AG04450 (cell line): ENCODE measurements at regions not wholly inside any gene's neighbourhood (a gene's known extent, or its start where the extent isn't known, plus 50 kb on each side); places are given as distances from the start of the nearest gene placed in this dataset.
"Not testable (repeated sequence)": the region's sequence is repeated elsewhere in the genome, so short reads cannot be mapped to it uniquely, and the experiment has no call there.

Experiments used
- CTCF ChIA-PET: fragments of 300-600, 350-600 bp; formaldehyde crosslinking; extraction: SDS; loops from one replicate; lab custom pipeline; 2022; ENCODE audit warnings: antibody characterized with exemption, inconsistent platforms; lab: Charles Lee
- POLR2A ChIA-PET: fragments of 350-600 bp; formaldehyde crosslinking; extraction: SDS; loops from one replicate; lab custom pipeline; 2021; ENCODE audit warnings: antibody characterized with exemption, inconsistent platforms; lab: Yijun Ruan, JAX
- DNase-seq: peaks from one replicate; pipeline ENCODE4 v3.0.0-alpha.2; 2011; ENCODE audit warnings: low read depth, low spot score
- H3K27ac ChIP-seq: one replicate; pipeline ENCODE4 v1.5.1; 2012; ENCODE audit warnings: low read depth, low read length, control low read depth
- H3K27me3 ChIP-seq: one replicate; pipeline ENCODE4 v1.6.0; 2012; ENCODE audit warnings: low read length; ENCODE audit not compliant: control insufficient read depth, insufficient read depth
- H3K4me3 ChIP-seq: 2 replicates; pipeline ENCODE4 v1.5.1; 2011; ENCODE audit warnings: mild to moderate bottlenecking, low read depth, low read length, control low read depth
- H3K9me3 ChIP-seq: 2 replicates; pipeline ENCODE4 v1.5.1; 2012; ENCODE audit warnings: low read length; ENCODE audit not compliant: control insufficient read depth, insufficient read depth
- TF ChIP-seq, protein P1 (sequence below): IDR thresholded peaks from 2 replicates; pipeline ENCODE4 v1.5.1; 2011; ENCODE audit warnings: low read depth, low read length, control low read depth, inconsistent platforms

DNA sequence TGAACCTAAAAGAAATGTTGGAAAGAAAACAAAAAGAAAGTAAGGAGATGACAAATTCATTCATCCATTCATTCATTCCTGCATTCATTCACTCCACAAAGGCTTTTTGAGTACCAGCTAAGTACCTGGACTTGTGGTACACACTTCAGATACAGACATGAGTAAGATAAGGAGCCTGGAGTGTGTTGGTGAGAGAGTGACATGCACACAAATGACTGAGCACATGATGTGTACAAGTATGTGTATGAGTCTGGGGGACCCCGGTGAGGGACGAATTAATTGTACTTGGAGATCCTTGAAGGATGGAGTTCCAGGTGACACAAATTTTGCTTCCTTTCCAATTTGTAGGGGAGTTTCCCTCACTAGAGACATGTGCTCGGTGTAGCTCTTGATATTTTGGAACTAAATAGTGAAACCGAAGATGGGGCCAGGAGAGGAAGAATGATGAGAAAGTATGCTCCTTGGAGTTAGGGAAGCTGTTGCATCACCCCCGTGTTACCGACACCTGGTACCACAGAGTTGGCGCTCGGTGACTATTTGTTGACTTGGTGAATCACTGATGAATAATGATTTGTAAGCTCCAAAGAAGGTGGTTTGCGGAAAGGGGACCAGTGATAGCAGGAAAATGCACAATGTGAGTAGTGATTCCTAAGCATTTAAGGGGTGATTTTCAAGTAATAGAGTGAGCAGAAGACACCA lies 509.8 kb downstream of the CCDC171 start:
- ChIA-PET CTCF (no interaction called here), POLR2A (interaction anchor here (0.6 to 1.2 kb wide), 2 partner anchors 22 to 453 kb away, joined by 3 to 6 read pairs; no protein-coding TSS in a partner anchor)
- Histone ChIP-seq H3K4me3 (peak overlapping the region; percentile 21), H3K27ac (peak overlapping the region; percentile 90), H3K9me3 (no peaks in the 10 kb centered on the region), H3K27me3 (no peaks in the 10 kb centered on the region)
- TF ChIP-seq, protein P1, sequence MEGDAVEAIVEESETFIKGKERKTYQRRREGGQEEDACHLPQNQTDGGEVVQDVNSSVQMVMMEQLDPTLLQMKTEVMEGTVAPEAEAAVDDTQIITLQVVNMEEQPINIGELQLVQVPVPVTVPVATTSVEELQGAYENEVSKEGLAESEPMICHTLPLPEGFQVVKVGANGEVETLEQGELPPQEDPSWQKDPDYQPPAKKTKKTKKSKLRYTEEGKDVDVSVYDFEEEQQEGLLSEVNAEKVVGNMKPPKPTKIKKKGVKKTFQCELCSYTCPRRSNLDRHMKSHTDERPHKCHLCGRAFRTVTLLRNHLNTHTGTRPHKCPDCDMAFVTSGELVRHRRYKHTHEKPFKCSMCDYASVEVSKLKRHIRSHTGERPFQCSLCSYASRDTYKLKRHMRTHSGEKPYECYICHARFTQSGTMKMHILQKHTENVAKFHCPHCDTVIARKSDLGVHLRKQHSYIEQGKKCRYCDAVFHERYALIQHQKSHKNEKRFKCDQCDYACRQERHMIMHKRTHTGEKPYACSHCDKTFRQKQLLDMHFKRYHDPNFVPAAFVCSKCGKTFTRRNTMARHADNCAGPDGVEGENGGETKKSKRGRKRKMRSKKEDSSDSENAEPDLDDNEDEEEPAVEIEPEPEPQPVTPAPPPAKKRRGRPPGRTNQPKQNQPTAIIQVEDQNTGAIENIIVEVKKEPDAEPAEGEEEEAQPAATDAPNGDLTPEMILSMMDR = no peak
- peak; percentile 90 for DNase-seq

DNA sequence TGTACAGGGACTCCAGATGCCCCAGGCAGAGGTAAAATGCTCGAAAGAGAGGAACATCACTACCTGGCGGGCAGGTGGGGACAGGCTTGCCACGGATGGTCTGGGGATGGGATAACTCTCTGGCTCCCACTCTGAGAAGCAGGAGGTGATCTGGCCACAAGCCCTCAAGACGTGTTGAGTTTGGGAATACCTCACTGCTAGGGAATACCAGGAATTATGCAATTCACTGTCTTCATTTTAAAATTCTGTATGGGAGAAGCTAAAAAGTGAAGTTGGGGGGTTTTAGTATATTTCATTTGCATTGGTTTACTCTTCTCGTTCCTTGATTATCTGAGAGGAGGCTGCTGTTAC lies 510.4 kb downstream of the CCDC171 start:
- CTCF ChIA-PET = no interaction called here
- DNase-seq = no peak
- POLR2A ChIA-PET = interaction anchor here (1.2 kb wide), 1 partner anchor 23 kb away, joined by 6 read pairs; no protein-coding TSS in a partner anchor
- TF ChIP-seq, protein P1 = no peak
- Histone ChIP-seq H3K27me3 (no peaks in the 10 kb centered on the region), H3K9me3 (no peaks in the 10 kb centered on the region), H3K4me3 (peak overlapping the region; percentile 21), H3K27ac (peak overlapping the region; percentile 90)

DNA sequence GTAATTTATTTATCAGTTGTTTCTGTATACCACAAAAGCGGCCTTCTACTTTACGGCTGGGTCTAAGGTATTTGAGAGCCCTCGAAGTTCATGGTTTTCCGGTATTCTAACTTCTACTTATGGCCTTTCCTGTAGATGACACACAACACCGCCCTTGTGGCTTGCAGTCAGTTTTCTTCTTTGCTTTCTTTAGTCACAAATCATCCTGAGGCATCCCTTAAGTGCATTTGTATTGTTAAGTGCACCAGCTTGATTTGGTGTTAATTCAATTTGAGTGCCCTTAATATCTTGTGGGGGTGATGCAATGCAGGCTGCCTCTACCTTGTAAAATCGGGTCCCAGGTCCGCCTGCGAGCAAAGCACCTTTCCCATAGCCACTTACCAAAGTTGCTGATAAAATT lies 511.9 kb downstream of the CCDC171 start:
- DNase-seq = no peak
- Histone ChIP-seq H3K27me3 (no peaks in the 10 kb centered on the region), H3K27ac (no peak overlapping the region), H3K9me3 (no peaks in the 10 kb centered on the region), H3K4me3 (no peak overlapping the region)
- ChIA-PET POLR2A (no interaction called here), CTCF (no interaction called here)
- TF ChIP-seq, protein P1 = no peak

DNA sequence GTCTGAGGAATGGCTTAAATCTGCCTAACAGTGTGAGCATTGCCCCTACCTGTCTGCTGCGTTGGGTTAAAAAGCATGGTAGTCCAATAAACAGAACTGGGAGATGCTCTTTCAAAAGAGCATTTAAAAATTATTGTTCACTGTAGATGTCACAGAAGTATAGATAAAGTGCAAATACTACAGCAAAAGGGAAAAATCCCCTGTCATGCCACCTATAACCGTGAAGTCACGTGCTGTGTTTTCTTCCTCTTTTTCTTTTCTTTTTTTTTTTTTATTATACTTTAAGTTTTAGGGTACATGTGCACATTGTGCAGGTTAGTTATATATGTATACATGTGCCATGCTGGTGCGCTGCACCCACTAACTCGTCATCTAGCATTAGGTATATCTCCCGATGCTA lies 513.4 kb downstream of the CCDC171 start:
- H3K4me3 ChIP-seq, CTCF ChIA-PET, H3K9me3 ChIP-seq, H3K27me3 ChIP-seq, H3K27ac ChIP-seq, DNase-seq, POLR2A ChIA-PET: not testable (repeated sequence)

DNA sequence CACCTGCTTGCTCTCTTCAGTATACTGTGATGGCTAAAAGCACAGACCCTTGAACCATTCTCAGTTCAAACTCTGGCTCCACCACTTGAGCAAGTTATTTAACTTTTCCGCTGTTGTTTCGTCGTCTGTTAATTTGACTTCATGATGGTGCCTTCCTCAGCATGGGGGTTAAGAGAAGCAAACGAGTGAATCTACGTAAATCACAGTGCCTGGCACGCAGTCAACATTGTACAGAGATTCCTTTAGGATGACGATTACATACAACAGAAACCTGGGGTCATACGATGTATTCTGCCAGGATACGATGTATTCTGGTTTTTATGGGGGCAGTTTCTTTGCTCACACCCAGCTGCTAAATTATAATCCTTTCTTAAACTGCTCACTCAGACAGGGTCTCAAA lies 515.6 kb downstream of the CCDC171 start:
- TF ChIP-seq, protein P1 = no peak
- H3K4me3 ChIP-seq = no peak overlapping the region
- DNase-seq = peak; percentile 93
- ChIA-PET POLR2A (no interaction called here), CTCF (no interaction called here)
- H3K27me3 ChIP-seq = no peaks in the 10 kb centered on the region
- no peaks in the 10 kb centered on the region for H3K9me3 ChIP-seq
- peak overlapping the region; percentile 68 for H3K27ac ChIP-seq
